ENCODE measurements at regions not wholly inside any gene's neighbourhood (a gene's known extent, or its start where the extent isn't known, plus 50 kb on each side); places are given as distances from the start of the nearest gene placed in this dataset.

DNA sequence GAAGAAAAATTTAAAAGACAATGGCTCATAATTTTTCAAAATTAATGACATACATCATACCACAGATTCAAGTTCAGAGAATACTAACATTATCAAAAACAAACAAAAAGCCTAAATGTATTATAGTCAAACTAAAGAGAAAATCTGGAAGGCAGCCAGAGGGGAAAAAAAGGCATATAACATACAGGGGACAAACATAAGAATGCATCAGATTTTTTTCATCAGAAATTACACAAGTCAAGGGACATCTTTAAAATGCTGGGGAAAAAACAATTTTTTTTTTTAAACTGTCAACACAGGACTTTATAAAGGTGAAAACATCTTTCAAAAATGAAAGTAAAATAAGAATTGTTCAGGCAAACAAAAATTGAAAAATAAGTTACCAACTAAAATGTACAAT lies 478.4 kb upstream of the PLXNA2 start:
- TF ChIP-seq, protein P1, sequence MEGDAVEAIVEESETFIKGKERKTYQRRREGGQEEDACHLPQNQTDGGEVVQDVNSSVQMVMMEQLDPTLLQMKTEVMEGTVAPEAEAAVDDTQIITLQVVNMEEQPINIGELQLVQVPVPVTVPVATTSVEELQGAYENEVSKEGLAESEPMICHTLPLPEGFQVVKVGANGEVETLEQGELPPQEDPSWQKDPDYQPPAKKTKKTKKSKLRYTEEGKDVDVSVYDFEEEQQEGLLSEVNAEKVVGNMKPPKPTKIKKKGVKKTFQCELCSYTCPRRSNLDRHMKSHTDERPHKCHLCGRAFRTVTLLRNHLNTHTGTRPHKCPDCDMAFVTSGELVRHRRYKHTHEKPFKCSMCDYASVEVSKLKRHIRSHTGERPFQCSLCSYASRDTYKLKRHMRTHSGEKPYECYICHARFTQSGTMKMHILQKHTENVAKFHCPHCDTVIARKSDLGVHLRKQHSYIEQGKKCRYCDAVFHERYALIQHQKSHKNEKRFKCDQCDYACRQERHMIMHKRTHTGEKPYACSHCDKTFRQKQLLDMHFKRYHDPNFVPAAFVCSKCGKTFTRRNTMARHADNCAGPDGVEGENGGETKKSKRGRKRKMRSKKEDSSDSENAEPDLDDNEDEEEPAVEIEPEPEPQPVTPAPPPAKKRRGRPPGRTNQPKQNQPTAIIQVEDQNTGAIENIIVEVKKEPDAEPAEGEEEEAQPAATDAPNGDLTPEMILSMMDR (IDR thresholded peaks at IDR 0.05; ENCODE audit: poor library complexity, severe bottlenecking) = no peak
- no peak for TF ChIP-seq POLR2AphosphoS5 (IDR thresholded peaks at IDR 0.05)
- no peak for TF ChIP-seq REST (IDR thresholded peaks at IDR 0.05; ENCODE audit: borderline replicate concordance)
- TF ChIP-seq TAF1 (IDR thresholded peaks at IDR 0.05; ENCODE audit: low read depth) = no peak
- no peak for TF ChIP-seq SMC3 (conservative IDR thresholded peaks at IDR 0.05; ENCODE audit: poor library complexity)
- no peak for TF ChIP-seq EZH2 (IDR thresholded peaks at IDR 0.05; ENCODE audit: borderline replicate concordance, insufficient read depth, low read length, poor library complexity, severe bottlenecking)
- TF ChIP-seq RAD21 (conservative IDR thresholded peaks at IDR 0.05) = no peak
